ENCODE measurements at regions not wholly inside any gene's neighbourhood (a gene's known extent, or its start where the extent isn't known, plus 50 kb on each side); places are given as distances from the start of the nearest gene placed in this dataset.
"Not testable (repeated sequence)": the region's sequence is repeated elsewhere in the genome, so short reads cannot be mapped to it uniquely, and the experiment has no call there.

- no peaks in the 10 kb centered on the region for H3K36me3 Mint-ChIP-seq (ENCODE audit: low read depth)
- H3K27ac Mint-ChIP-seq = no peak overlapping the region
- no peaks in the 10 kb centered on the region for H3K27me3 Mint-ChIP-seq (ENCODE audit: low read depth, poor library complexity)
- TF ChIP-seq, protein P1, sequence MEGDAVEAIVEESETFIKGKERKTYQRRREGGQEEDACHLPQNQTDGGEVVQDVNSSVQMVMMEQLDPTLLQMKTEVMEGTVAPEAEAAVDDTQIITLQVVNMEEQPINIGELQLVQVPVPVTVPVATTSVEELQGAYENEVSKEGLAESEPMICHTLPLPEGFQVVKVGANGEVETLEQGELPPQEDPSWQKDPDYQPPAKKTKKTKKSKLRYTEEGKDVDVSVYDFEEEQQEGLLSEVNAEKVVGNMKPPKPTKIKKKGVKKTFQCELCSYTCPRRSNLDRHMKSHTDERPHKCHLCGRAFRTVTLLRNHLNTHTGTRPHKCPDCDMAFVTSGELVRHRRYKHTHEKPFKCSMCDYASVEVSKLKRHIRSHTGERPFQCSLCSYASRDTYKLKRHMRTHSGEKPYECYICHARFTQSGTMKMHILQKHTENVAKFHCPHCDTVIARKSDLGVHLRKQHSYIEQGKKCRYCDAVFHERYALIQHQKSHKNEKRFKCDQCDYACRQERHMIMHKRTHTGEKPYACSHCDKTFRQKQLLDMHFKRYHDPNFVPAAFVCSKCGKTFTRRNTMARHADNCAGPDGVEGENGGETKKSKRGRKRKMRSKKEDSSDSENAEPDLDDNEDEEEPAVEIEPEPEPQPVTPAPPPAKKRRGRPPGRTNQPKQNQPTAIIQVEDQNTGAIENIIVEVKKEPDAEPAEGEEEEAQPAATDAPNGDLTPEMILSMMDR (IDR thresholded peaks at IDR 0.05) = no peak
- H3K4me3 Mint-ChIP-seq = no peak overlapping the region
- no peaks in the 10 kb centered on the region for H3K9me3 Mint-ChIP-seq
- H3K4me1 Mint-ChIP-seq = peaks cover 4% of the 10 kb centered on the region
- DNase-seq = no peak
Observed at GRCh38 chr11:25483915-25484635, 847.9 kb upstream of the ANO3 start.

DNA sequence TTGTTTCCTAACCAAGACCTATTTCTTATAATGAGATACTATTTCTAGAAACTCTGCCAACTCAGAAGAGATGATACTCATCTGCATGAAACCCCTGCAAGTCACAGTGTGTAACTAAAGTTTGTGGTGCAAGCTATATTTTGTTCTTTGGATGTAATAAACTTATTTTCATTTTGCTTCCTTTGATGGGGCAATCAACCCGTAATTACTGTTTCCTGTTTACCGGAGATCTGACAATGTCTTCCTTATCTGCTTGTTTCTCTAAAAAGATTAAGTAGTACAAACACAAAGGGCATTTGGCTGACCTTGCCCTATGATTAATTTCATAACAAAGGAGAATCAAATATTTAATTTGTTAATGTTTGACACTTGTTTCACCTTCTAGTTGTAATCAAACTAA lies 846.6 kb upstream of the ANO3 start:
- Mint-ChIP-seq H3K4me3 (no peak overlapping the region), H3K27ac (no peak overlapping the region), H3K4me1 (peaks cover 4% of the 10 kb centered on the region), H3K27me3 (ENCODE audit: low read depth, poor library complexity) (no peaks in the 10 kb centered on the region), H3K36me3 (ENCODE audit: low read depth) (no peaks in the 10 kb centered on the region), H3K9me3 (no peaks in the 10 kb centered on the region)
- TF ChIP-seq, protein P1 (IDR thresholded peaks at IDR 0.05) = no peak
- no peak for DNase-seq

DNA sequence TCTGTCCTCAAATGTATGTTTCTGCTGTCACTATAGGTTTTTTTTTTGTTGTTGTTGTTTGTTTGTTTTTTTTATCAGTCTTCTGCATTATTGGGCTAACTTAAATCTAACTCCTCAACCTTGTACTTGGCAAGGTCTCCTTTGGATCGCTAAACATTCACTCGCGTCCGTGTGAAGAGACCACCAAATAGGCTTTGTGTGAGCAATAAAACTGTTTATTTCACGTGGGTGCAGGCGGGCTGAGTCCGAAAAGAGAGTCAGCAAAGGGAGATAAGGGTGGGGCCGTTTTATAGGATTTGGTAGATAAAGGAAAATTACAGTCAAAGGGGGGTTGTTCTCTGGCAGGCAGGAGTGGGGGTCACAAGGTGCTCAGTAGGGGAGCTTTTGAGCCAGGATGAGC lies 845.6 kb upstream of the ANO3 start:
- not testable (repeated sequence) for H3K9me3 Mint-ChIP-seq; H3K4me1 Mint-ChIP-seq; H3K4me3 Mint-ChIP-seq; H3K27ac Mint-ChIP-seq; H3K27me3 Mint-ChIP-seq (ENCODE audit: low read depth, poor library complexity); DNase-seq; H3K36me3 Mint-ChIP-seq (ENCODE audit: low read depth)

DNA sequence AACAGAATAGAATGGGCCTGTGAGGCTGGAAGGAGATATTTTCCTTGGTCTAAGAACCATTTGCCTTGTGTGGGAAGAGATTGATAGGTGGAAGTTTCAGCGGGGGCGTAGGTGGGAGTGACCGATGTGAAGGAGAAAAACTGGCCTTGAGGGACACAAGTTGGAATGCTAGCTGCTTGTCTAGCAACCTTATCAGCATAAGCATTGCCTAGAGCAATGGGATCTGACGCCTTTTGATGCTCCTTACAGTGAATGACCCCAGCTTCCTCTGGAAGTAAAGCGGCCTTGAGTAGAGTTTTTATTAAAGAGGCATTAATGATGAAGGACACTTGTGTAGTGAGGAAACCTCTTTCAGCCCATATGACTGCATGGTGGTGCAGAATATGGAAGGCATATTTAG lies 843.8 kb upstream of the ANO3 start:
- H3K4me3 Mint-ChIP-seq; H3K4me1 Mint-ChIP-seq; H3K9me3 Mint-ChIP-seq; H3K36me3 Mint-ChIP-seq (ENCODE audit: low read depth); H3K27me3 Mint-ChIP-seq (ENCODE audit: low read depth, poor library complexity); H3K27ac Mint-ChIP-seq; DNase-seq: not testable (repeated sequence)

- Mint-ChIP-seq H3K36me3 (ENCODE audit: low read depth) (peaks cover 15% of the 10 kb centered on the region), H3K9me3 (peaks cover 45% of the 10 kb centered on the region), H3K4me1 (peaks cover 14% of the 10 kb centered on the region), H3K27ac (peak overlapping the region; percentile 85)
- not testable (repeated sequence) for H3K4me3 Mint-ChIP-seq; DNase-seq; H3K27me3 Mint-ChIP-seq (ENCODE audit: low read depth, poor library complexity)
Observed at GRCh38 chr11:25501426-25501825, 830.5 kb upstream of the ANO3 start.

- Mint-ChIP-seq H3K4me1 (no peaks in the 10 kb centered on the region), H3K27me3 (ENCODE audit: low read depth, poor library complexity) (no peaks in the 10 kb centered on the region)
Observed at GRCh38 chr11:25515576-25515975, 816.4 kb upstream of the ANO3 start.

DNA sequence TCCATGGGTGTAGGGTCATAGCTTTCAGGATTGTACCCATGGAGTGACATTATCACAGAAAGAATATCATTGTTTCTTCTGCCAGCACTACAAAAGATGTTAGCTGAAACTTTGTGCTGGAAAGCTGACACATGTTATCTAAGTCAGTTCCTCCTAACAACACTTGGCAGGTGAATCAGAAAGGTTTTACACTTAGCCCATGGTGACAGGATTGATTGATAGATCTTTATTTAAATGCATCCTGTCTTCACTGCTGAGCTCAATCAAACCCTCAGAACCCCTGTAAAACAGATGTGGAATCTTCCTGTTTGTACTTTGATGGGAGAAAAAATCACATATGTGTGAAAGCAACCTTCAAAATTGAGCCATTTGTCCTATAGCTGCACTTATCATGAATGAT lies 811.5 kb upstream of the ANO3 start:
- Mint-ChIP-seq H3K4me3 (no peak overlapping the region), H3K36me3 (ENCODE audit: low read depth) (no peaks in the 10 kb centered on the region), H3K27ac (no peak overlapping the region), H3K9me3 (no peaks in the 10 kb centered on the region), H3K27me3 (ENCODE audit: low read depth, poor library complexity) (no peaks in the 10 kb centered on the region), H3K4me1 (no peaks in the 10 kb centered on the region)
- TF ChIP-seq, protein P1 (IDR thresholded peaks at IDR 0.05) = no peak
- DNase-seq = no peak

More at GRCh38 chr11:25515576-25515975, 816.4 kb upstream of the ANO3 start:
- Mint-ChIP-seq H3K9me3 (peaks cover 13% of the 10 kb centered on the region), H3K36me3 (ENCODE audit: low read depth) (no peaks in the 10 kb centered on the region), H3K27ac (no peak overlapping the region), H3K4me3 (no peak overlapping the region)
- no peak for DNase-seq
- TF ChIP-seq, protein P1 (IDR thresholded peaks at IDR 0.05) = no peak

Data from nephron progenitor cell (in vitro differentiated cells).